ENCODE measurements at regions not wholly inside any gene's neighbourhood (a gene's known extent, or its start where the extent isn't known, plus 50 kb on each side); places are given as distances from the start of the nearest gene placed in this dataset.

DNA sequence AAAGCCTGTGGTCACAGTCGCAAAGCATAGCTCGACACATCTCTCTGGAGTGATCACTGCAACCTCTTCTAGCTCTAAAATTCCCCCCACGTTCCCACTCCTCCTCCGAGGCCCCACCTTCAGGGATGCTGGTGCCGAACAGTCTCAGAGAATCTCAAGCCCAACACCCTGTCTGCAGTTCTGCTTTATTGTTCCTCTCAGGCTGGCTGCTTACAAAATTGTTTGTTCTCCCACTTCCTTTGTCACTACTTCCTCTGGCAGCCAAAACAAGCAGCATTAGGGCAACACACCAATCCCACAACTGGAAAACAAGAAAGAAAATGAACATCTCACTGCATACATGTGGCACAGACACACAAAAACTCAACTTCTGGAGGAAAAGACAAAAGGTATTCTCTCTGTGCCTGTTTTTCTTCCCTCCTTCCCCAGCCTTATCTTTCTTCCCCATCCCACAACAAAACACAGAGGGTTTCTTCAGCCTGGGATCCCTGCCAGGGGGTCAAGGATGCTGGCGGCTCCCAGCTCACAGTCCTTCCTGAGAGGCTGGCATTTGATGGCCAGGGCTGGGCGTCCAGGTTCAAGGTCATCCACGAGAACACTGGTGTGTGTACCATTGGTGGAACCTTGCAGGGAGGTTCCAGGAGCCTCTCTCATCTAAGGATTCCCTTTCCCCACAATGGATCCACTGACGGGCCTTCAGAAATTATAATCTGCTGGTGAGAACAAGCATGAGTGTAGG, 108.4 kb downstream of the TMCO5A start:
- DNase-seq (ENCODE audit: low spot score) (no peak), ATAC-seq (ENCODE audit: low FRiP score) (no peak)
- TF ChIP-seq, protein P1, sequence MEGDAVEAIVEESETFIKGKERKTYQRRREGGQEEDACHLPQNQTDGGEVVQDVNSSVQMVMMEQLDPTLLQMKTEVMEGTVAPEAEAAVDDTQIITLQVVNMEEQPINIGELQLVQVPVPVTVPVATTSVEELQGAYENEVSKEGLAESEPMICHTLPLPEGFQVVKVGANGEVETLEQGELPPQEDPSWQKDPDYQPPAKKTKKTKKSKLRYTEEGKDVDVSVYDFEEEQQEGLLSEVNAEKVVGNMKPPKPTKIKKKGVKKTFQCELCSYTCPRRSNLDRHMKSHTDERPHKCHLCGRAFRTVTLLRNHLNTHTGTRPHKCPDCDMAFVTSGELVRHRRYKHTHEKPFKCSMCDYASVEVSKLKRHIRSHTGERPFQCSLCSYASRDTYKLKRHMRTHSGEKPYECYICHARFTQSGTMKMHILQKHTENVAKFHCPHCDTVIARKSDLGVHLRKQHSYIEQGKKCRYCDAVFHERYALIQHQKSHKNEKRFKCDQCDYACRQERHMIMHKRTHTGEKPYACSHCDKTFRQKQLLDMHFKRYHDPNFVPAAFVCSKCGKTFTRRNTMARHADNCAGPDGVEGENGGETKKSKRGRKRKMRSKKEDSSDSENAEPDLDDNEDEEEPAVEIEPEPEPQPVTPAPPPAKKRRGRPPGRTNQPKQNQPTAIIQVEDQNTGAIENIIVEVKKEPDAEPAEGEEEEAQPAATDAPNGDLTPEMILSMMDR (IDR thresholded peaks at IDR 0.05): no peak

DNA sequence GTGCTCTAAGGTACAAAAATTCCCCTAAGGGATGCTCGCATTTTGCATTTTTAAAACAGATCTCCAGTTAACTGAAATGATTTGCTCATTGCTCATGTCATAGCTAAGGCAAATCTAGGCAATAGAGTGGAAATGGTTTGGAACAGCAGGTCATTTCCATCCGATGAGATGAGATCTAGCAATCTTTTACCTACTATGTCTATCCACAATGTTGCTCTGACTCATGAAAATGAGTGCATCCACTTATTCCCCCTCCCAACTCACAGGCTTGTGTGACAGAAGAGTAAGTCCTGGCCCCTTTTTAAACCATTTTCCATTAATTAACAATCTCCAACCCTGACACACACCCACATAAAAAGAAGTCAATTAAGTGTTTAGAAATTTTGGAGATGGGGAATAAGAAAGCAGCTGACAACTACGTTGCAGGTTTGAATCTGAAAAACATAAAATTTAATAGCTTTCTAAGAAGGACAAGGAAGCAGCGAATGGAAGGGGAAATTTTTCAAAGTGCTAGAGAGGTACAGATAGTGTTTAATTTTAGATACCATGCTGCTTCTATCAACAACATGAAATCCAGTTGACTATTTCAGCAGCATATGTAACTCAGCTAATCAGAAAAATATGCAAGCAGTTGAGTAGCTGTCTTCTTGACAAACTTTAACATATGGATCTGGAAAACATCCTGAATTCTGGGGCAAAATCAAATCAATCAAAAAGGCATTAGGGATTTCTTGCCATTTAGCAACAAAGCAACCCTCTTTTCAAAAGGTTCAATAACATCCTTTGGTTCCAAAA, 112.0 kb downstream of the TMCO5A start:
- ATAC-seq (ENCODE audit: low FRiP score) (no peak), DNase-seq (ENCODE audit: low spot score) (no peak)
- TF ChIP-seq, protein P1 (IDR thresholded peaks at IDR 0.05): no peak

DNA sequence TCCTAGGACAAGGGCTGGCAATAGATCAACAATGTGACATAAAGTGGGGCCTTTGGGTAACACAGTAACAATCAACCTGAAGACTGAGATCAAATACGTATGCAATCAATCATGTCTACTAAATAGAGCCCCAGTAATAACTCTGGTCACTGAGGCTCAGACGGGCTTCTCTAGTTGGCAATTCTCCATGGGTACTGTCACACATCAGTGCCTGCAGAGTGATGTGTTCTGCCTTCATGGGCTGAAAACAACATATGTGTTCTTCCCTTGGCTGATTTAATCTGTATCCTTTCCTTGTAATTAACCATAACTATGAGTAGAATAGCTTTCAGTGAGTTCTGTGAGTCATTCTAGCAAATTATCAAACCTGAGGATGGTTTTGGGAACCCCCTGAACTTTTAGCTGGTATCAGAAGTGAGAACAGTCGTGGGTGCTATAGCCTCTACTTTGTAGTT, 113.6 kb downstream of the TMCO5A start:
- no peak for DNase-seq (ENCODE audit: low spot score)
- TF ChIP-seq, protein P1 (IDR thresholded peaks at IDR 0.05): no peak
- ATAC-seq (ENCODE audit: low FRiP score): no peak

- DNase-seq (ENCODE audit: low spot score): no peak
- ATAC-seq (ENCODE audit: low FRiP score): no peak
- TF ChIP-seq, protein P1 (IDR thresholded peaks at IDR 0.05): no peak
These were observed 115.5 kb downstream of the TMCO5A start for GRCh38 chr15:38049891-38050290.

- ATAC-seq (ENCODE audit: low FRiP score) (peak; percentile 59), DNase-seq (ENCODE audit: low spot score) (no peak)
- TF ChIP-seq, protein P1 (IDR thresholded peaks at IDR 0.05): no peak
These were observed 116.3 kb downstream of the TMCO5A start for GRCh38 chr15:38050529-38051448.

GRCh38 chr15:38053205-38053604, 118.8 kb downstream of the TMCO5A start:
- TF ChIP-seq, protein P1 (IDR thresholded peaks at IDR 0.05): no peak
- DNase-seq (ENCODE audit: low spot score) (no peak), ATAC-seq (ENCODE audit: low FRiP score) (no peak)

Data from omental fat pad (tissue), 3 donors.